ENCODE measurements at regions not wholly inside any gene's neighbourhood (a gene's known extent, or its start where the extent isn't known, plus 50 kb on each side); places are given as distances from the start of the nearest gene placed in this dataset.

GRCh38 chr13:24083722-24084421 is 76.6 kb upstream of the SPATA13 start:
- no peak for DNase-seq (ENCODE audit: low read depth)
- H3K4me3 ChIP-seq (ENCODE audit: low read depth, low read length): no peak overlapping the region
- no peak for TF ChIP-seq CTCF (IDR thresholded peaks at IDR 0.05; ENCODE audit: low read depth, low read length, missing control alignments)

- DNase-seq (ENCODE audit: low read depth): no peak
- TF ChIP-seq CTCF (IDR thresholded peaks at IDR 0.05; ENCODE audit: low read depth, low read length, missing control alignments): no peak
- no peak overlapping the region for H3K4me3 ChIP-seq (ENCODE audit: low read depth, low read length)
These were observed 74.9 kb upstream of the SPATA13 start for GRCh38 chr13:24085662-24086061.

- TF ChIP-seq CTCF (IDR thresholded peaks at IDR 0.05; ENCODE audit: low read depth, low read length, missing control alignments): no peak
- no peak overlapping the region for H3K4me3 ChIP-seq (ENCODE audit: low read depth, low read length)
- DNase-seq (ENCODE audit: low read depth): no peak
These were observed 73.9 kb upstream of the SPATA13 start for GRCh38 chr13:24086642-24087041.

GRCh38 chr13:24087605-24088225 is 72.8 kb upstream of the SPATA13 start:
- no peak for DNase-seq (ENCODE audit: low read depth)
- H3K4me3 ChIP-seq (ENCODE audit: low read depth, low read length): no peak overlapping the region
- no peak for TF ChIP-seq CTCF (IDR thresholded peaks at IDR 0.05; ENCODE audit: low read depth, low read length, missing control alignments)

GRCh38 chr13:24090049-24090448 is 70.5 kb upstream of the SPATA13 start:
- no peak for DNase-seq (ENCODE audit: low read depth)
- no peak for TF ChIP-seq CTCF (IDR thresholded peaks at IDR 0.05; ENCODE audit: low read depth, low read length, missing control alignments)
- no peak overlapping the region for H3K4me3 ChIP-seq (ENCODE audit: low read depth, low read length)

GRCh38 chr13:24091080-24091479 is 69.4 kb upstream of the SPATA13 start:
- no peak for DNase-seq (ENCODE audit: low read depth)
- no peak overlapping the region for H3K4me3 ChIP-seq (ENCODE audit: low read depth, low read length)
- no peak for TF ChIP-seq CTCF (IDR thresholded peaks at IDR 0.05; ENCODE audit: low read depth, low read length, missing control alignments)

- no peak for DNase-seq (ENCODE audit: low read depth)
- TF ChIP-seq CTCF (IDR thresholded peaks at IDR 0.05; ENCODE audit: low read depth, low read length, missing control alignments): no peak
- no peak overlapping the region for H3K4me3 ChIP-seq (ENCODE audit: low read depth, low read length)
These were observed 68.4 kb upstream of the SPATA13 start for GRCh38 chr13:24092108-24092507.

Measured in GM12864 (cell line).